Liver (tissue), 8 donors: ENCODE measurements at regions not wholly inside any gene's neighbourhood (a gene's known extent, or its start where the extent isn't known, plus 50 kb on each side); places are given as distances from the start of the nearest gene placed in this dataset.

ENCODE experiments used
- DNase-seq: peaks from one replicate; pipeline ENCODE4 v3.0.0-alpha.2; 2017; ENCODE audit warnings: low spot score
- H3K27ac ChIP-seq, 2 donors: one replicate each; pipeline ENCODE4 v1.7.0; 2013; ENCODE audit warnings: inconsistent platforms in 2 of 2, low read length in 2 of 2, control low read depth in 1 of 2, low read depth in 1 of 2, mild to moderate bottlenecking in 1 of 2
- H3K27me3 ChIP-seq, 4 donors: one replicate each; pipeline versions ENCODE4 v1.6.1 to v1.7.0; 2013; ENCODE audit warnings: low read length in 3 of 4, inconsistent platforms in 1 of 4, mild to moderate bottlenecking in 1 of 4, moderate library complexity in 1 of 4; ENCODE audit not compliant: control insufficient read depth in 4 of 4, insufficient read depth in 4 of 4
- H3K36me3 ChIP-seq, 4 donors: one replicate each; pipeline versions ENCODE4 v1.6.1 to v1.7.0; 2013; ENCODE audit warnings: low read length in 3 of 4, mild to moderate bottlenecking in 3 of 4, low read depth in 1 of 4, moderate library complexity in 1 of 4; ENCODE audit not compliant: control insufficient read depth in 4 of 4, insufficient read depth in 3 of 4
- H3K4me1 ChIP-seq, 4 donors: one replicate each; pipeline versions ENCODE4 v1.6.1 to v1.7.0; 2013; ENCODE audit warnings: low read length in 3 of 4, mild to moderate bottlenecking in 3 of 4, moderate library complexity in 1 of 4; ENCODE audit not compliant: control insufficient read depth in 4 of 4, insufficient read depth in 4 of 4
- H3K4me3 ChIP-seq, 3 donors: one replicate each; pipeline versions ENCODE4 v1.6.1 to v1.7.0; 2013; ENCODE audit warnings: low read length in 3 of 3, control low read depth in 1 of 3, low read depth in 1 of 3, mild to moderate bottlenecking in 1 of 3
- H3K9ac ChIP-seq, 2 donors: one replicate each; pipeline ENCODE4 v1.7.0; 2013; ENCODE audit warnings: low read length in 2 of 2, mild to moderate bottlenecking in 2 of 2, moderate library complexity in 2 of 2, control low read depth in 1 of 2, low read depth in 1 of 2
- H3K9me3 ChIP-seq, 4 donors: one replicate each; pipeline versions ENCODE4 v1.6.1 to v1.7.0; 2013; ENCODE audit warnings: low read length in 3 of 4; ENCODE audit not compliant: control insufficient read depth in 4 of 4
- ATF3 ChIP-seq: IDR thresholded peaks from 2 replicates; pipeline ENCODE4 v1.6.1; 2016; ENCODE audit warnings: antibody characterized with exemption
- CTCF ChIP-seq: fragments of 150-350 bp; IDR thresholded peaks from 2 replicates; pipeline ENCODE4 v1.5.1; 2017; ENCODE audit warnings: improper control_type of control experiment, low read depth, low read length; ENCODE audit not compliant: missing input control
- EGR1 ChIP-seq, 2 donors: IDR thresholded peaks; 2 replicates each; pipeline ENCODE4 v1.6.1; 2016 to 2018; ENCODE audit warnings: antibody characterized with exemption in 2 of 2, low read depth in 2 of 2
- FOXA1 ChIP-seq: IDR thresholded peaks from 2 replicates; pipeline ENCODE4 v1.6.1; 2016; ENCODE audit warnings: antibody characterized with exemption
- FOXA2 ChIP-seq: IDR thresholded peaks from 2 replicates; pipeline ENCODE4 v1.6.1; 2016; ENCODE audit warnings: antibody characterized with exemption
- GABPA ChIP-seq, 2 donors: IDR thresholded peaks in 1 of 2; conservative IDR thresholded peaks in 1 of 2; 2 replicates each; pipeline ENCODE4 v1.6.1; 2016; ENCODE audit warnings: antibody characterized with exemption in 2 of 2, mild to moderate bottlenecking in 1 of 2, moderate library complexity in 1 of 2
- HNF4A ChIP-seq, 2 donors: conservative IDR thresholded peaks; 2 replicates each; pipeline ENCODE4 v1.6.1; 2016; ENCODE audit warnings: antibody characterized with exemption in 2 of 2, mild to moderate bottlenecking in 2 of 2
- HNF4G ChIP-seq: IDR thresholded peaks from 2 replicates; pipeline ENCODE4 v1.6.1; 2016; ENCODE audit warnings: antibody characterized with exemption
- JUND ChIP-seq, 2 donors: IDR thresholded peaks; 2 replicates each; pipeline ENCODE4 v1.6.1; 2016; ENCODE audit warnings: antibody characterized with exemption in 2 of 2
- MAX ChIP-seq: IDR thresholded peaks from 2 replicates; pipeline ENCODE4 v1.6.1; 2016; ENCODE audit warnings: antibody characterized with exemption
- NR2F2 ChIP-seq: IDR thresholded peaks from 2 replicates; pipeline ENCODE4 v1.6.1; 2016; ENCODE audit warnings: antibody characterized with exemption
- RAD21 ChIP-seq, 2 donors: IDR thresholded peaks; 2 replicates each; pipeline ENCODE4 v1.6.1; 2016; ENCODE audit warnings: antibody characterized with exemption in 2 of 2, mild to moderate bottlenecking in 2 of 2
- REST ChIP-seq: IDR thresholded peaks from 2 replicates; pipeline ENCODE4 v1.6.1; 2016; ENCODE audit warnings: antibody characterized with exemption, mild to moderate bottlenecking
- RXRA ChIP-seq, 2 donors: IDR thresholded peaks; 2 replicates each; pipeline ENCODE4 v1.6.1; 2017 to 2018; ENCODE audit warnings: antibody characterized with exemption in 2 of 2, mild to moderate bottlenecking in 1 of 2
- SP1 ChIP-seq: IDR thresholded peaks from 2 replicates; pipeline ENCODE4 v1.6.1; 2018; ENCODE audit warnings: antibody characterized with exemption, mild to moderate bottlenecking
- TAF1 ChIP-seq: conservative IDR thresholded peaks from 2 replicates; pipeline ENCODE4 v1.6.1; 2016; ENCODE audit warnings: antibody characterized with exemption, mild to moderate bottlenecking
- YY1 ChIP-seq: IDR thresholded peaks from 2 replicates; pipeline ENCODE4 v1.6.1; 2016; ENCODE audit warnings: antibody characterized with exemption, mild to moderate bottlenecking
- ZBTB33 ChIP-seq: IDR thresholded peaks from 2 replicates; pipeline ENCODE4 v1.6.1; 2016; ENCODE audit warnings: antibody characterized with exemption
- WGBS: extraction: QIAGEN DNeasy Blood & Tissue Kit; methylation state at CpG from one replicate; pipeline ENCODE4 v1.1.7; 2013; 5-methylcytosine and 5-hydroxymethylcytosine counted together
- donor health status: healthy.
- donor health status: healthy.
- donor health status: healthy.
- donor health status: healthy.
- donor health status: healthy.

GRCh38 chr13:26474286-26474685 lies 83.2 kb upstream of the WASF3 start (continued):
- no peak for TF ChIP-seq CTCF
- no peak for TF ChIP-seq YY1
- TF ChIP-seq HNF4A (conservative IDR thresholded peaks at IDR 0.05) = no peak
- no peak for TF ChIP-seq RAD21 (IDR thresholded peaks at IDR 0.05)
- no peak for TF ChIP-seq SP1
- TF ChIP-seq JUND (IDR thresholded peaks at IDR 0.05) = no peak
- no peak for TF ChIP-seq HNF4G
- no peak for TF ChIP-seq RXRA (IDR thresholded peaks at IDR 0.05)

- no peaks in the 10 kb centered on the region for H3K9me3 ChIP-seq
- H3K27me3 ChIP-seq = no peaks in the 10 kb centered on the region
- TF ChIP-seq YY1 = no peak
- no peak for TF ChIP-seq MAX
- TF ChIP-seq TAF1 = no peak
- TF ChIP-seq RXRA (IDR thresholded peaks at IDR 0.05) = no peak
- no peak for TF ChIP-seq REST
- TF ChIP-seq ATF3 = no peak
- no peak for TF ChIP-seq FOXA2
- TF ChIP-seq HNF4G = no peak
- no peak for TF ChIP-seq CTCF
- TF ChIP-seq FOXA1 = no peak
- no peak for TF ChIP-seq GABPA (IDR thresholded peaks at IDR 0.05 in 1 of 2, conservative IDR thresholded peaks at IDR 0.05 in 1 of 2)
- TF ChIP-seq SP1 = no peak
- TF ChIP-seq JUND (IDR thresholded peaks at IDR 0.05) = no peak
- no peak for TF ChIP-seq HNF4A (conservative IDR thresholded peaks at IDR 0.05)
- TF ChIP-seq ZBTB33 = no peak
- TF ChIP-seq EGR1 (IDR thresholded peaks at IDR 0.05; ENCODE audit: low read depth in 2 of 2) = no peak
- no peak for TF ChIP-seq RAD21 (IDR thresholded peaks at IDR 0.05)
- no peak for TF ChIP-seq NR2F2
- 84% methylated on average over 11 of the region's 15 CpGs for WGBS
- H3K4me1 ChIP-seq = peaks cover 0 to 14% (median under 1%) of the 10 kb centered on the region in 4 donors
- DNase-seq = no peak
- no peak overlapping the region for H3K4me3 ChIP-seq
- H3K27ac ChIP-seq = peak overlapping the region; percentile 39 to 74
- no peaks in the 10 kb centered on the region for H3K36me3 ChIP-seq
- no peak overlapping the region for H3K9ac ChIP-seq
Observed at GRCh38 chr13:26475176-26476110, 82.0 kb upstream of the WASF3 start.
